GM13977 (cell line): ENCODE measurements at regions not wholly inside any gene's neighbourhood (a gene's known extent, or its start where the extent isn't known, plus 50 kb on each side); places are given as distances from the start of the nearest gene placed in this dataset.
A peak's percentile ranks its signal among the peaks of the same experiment; 100 is the strongest.

Experiments used
- DNase-seq: peaks from one replicate; pipeline ENCODE4 v3.0.0; 2012; ENCODE audit warnings: low spot score
- CTCF ChIP-seq: IDR thresholded peaks from 2 replicates; pipeline ENCODE4 v1.5.1; 2012; ENCODE audit warnings: mild to moderate bottlenecking, control low read depth; ENCODE audit not compliant: insufficient read depth; ENCODE audit errors: extremely low read depth, missing control alignments
- in situ Hi-C: fragments of 300-500 bp; cut with MboI; formaldehyde crosslinking; loops from one replicate; pipeline ENCODE4 v1.12.0; 2022; ENCODE audit warnings: low sequenced_read_pairs, low pct_unique_long_range_greater_than_20kb, mixed read lengths, inconsistent platforms; ENCODE audit not compliant: unreplicated experiment

- no peak for DNase-seq
- TF ChIP-seq CTCF, result no peak
- in situ Hi-C loops, result no loop called here
These were observed 178.2 kb upstream of the CST7 start for GRCh38 chr20:24770628-24771541.

GRCh38 chr20:24771542-24772061, 177.5 kb upstream of the CST7 start:
- in situ Hi-C loops, result no loop called here
- no peak for TF ChIP-seq CTCF
- DNase-seq, result no peak

- no peak for TF ChIP-seq CTCF
- in situ Hi-C loops, result no loop called here
- DNase-seq, result no peak
These were observed 176.4 kb upstream of the CST7 start for GRCh38 chr20:24772667-24773066.

GRCh38 chr20:24773168-24773567, 175.9 kb upstream of the CST7 start:
- TF ChIP-seq CTCF, result no peak
- in situ Hi-C loops, result no loop called here
- DNase-seq, result no peak

- in situ Hi-C loops, result no loop called here
- no peak for TF ChIP-seq CTCF
- peak; percentile 48 for DNase-seq
These were observed 175.3 kb upstream of the CST7 start for GRCh38 chr20:24773751-24774201.

GRCh38 chr20:24775966-24776365, 173.1 kb upstream of the CST7 start:
- DNase-seq, result no peak
- in situ Hi-C loops, result no loop called here
- TF ChIP-seq CTCF, result no peak
